Peyer's patch (tissue), 4 donors: ENCODE measurements at regions not wholly inside any gene's neighbourhood (a gene's known extent, or its start where the extent isn't known, plus 50 kb on each side); places are given as distances from the start of the nearest gene placed in this dataset.

Experiments used
- DNase-seq, 3 donors: peaks; one replicate each; pipeline ENCODE4 v3.0.0-alpha.2; 2017 to 2019
- H3K27ac ChIP-seq, 4 donors: fragments of 200-600 bp; sonication (generic); one replicate each; pipeline ENCODE4 v1.5.1; 2016 to 2019
- H3K27me3 ChIP-seq, 2 donors: fragments of 200-600 bp; sonication (generic); one replicate each; pipeline ENCODE4 v1.5.1; 2019
- H3K36me3 ChIP-seq, 3 donors: fragments of 200-600 bp; sonication (generic); one replicate each; pipeline ENCODE4 v1.5.1; 2016 to 2019
- H3K4me1 ChIP-seq, 4 donors: fragments of 200-600 bp; sonication (generic); one replicate each; pipeline ENCODE4 v1.5.1; 2016 to 2019
- H3K4me3 ChIP-seq, 4 donors: fragments of 200-600 bp; sonication (generic); 1 replicate in 3 of 4; 2 replicates in 1 of 4; pipeline ENCODE4 v1.5.1; 2016 to 2019; ENCODE audit warnings: mild to moderate bottlenecking in 1 of 4
- H3K9me3 ChIP-seq, 4 donors: fragments of 200-600 bp; sonication (generic); one replicate each; pipeline ENCODE4 v1.5.1; 2016 to 2019; ENCODE audit warnings: mild to moderate bottlenecking in 1 of 4
- POLR2A ChIP-seq, 2 donors: fragments of 450-650 bp; IDR thresholded peaks; one replicate each; pipeline ENCODE4 v1.5.1; 2017; ENCODE audit warnings: antibody characterized with exemption in 2 of 2, mild to moderate bottlenecking in 2 of 2, moderate library complexity in 2 of 2
- TF ChIP-seq, protein P1 (sequence below), 6 experiments: fragments of 450-650 bp in 4 of 6; fragments of 200-600 bp in 2 of 6; sonication (generic) in 1 of 6; IDR thresholded peaks; one replicate each; pipeline ENCODE4 v1.5.1; 2017 to 2019; ENCODE audit warnings: antibody characterized with exemption in 6 of 6, mild to moderate bottlenecking in 3 of 6, moderate library complexity in 1 of 6

GRCh38 chr5:105392122-105392709 lies 1829.6 kb upstream of the NUDT12 start:
- Histone ChIP-seq H3K4me1 (no peaks in the 10 kb centered on the region), H3K27ac (no peak overlapping the region), H3K9me3 (no peaks in the 10 kb centered on the region), H3K36me3 (no peaks in the 10 kb centered on the region), H3K27me3 (no peaks in the 10 kb centered on the region), H3K4me3 (no peak overlapping the region)
- no peak for DNase-seq
- no peak for TF ChIP-seq POLR2A (IDR thresholded peaks at IDR 0.05)
- TF ChIP-seq, protein P1, sequence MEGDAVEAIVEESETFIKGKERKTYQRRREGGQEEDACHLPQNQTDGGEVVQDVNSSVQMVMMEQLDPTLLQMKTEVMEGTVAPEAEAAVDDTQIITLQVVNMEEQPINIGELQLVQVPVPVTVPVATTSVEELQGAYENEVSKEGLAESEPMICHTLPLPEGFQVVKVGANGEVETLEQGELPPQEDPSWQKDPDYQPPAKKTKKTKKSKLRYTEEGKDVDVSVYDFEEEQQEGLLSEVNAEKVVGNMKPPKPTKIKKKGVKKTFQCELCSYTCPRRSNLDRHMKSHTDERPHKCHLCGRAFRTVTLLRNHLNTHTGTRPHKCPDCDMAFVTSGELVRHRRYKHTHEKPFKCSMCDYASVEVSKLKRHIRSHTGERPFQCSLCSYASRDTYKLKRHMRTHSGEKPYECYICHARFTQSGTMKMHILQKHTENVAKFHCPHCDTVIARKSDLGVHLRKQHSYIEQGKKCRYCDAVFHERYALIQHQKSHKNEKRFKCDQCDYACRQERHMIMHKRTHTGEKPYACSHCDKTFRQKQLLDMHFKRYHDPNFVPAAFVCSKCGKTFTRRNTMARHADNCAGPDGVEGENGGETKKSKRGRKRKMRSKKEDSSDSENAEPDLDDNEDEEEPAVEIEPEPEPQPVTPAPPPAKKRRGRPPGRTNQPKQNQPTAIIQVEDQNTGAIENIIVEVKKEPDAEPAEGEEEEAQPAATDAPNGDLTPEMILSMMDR (IDR thresholded peaks at IDR 0.05), result no peak

DNA sequence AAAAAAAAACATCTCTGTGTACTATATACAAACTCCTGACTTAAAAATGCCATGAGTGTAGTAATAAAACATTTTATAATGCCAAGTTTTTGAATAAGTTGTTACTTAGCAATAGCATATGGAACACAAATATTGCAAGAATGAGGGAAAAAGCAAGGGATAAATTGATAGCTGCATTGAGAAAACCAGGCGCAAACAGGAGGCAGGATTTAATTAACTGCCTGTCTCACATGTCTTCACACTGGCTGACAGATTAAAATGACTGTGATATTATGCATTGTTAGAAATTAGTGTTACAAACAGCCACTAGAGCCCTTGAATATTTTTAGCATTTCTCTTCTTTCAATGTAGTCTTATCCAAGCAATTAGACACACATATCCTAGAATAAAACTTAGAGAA lies 1817.5 kb upstream of the NUDT12 start:
- DNase-seq, result no peak

GRCh38 chr5:105371169-105371568 lies 1808.6 kb upstream of the NUDT12 start:
- Histone ChIP-seq H3K4me3 (no peak overlapping the region), H3K4me1 (no peaks in the 10 kb centered on the region), H3K27ac (no peak overlapping the region), H3K36me3 (no peaks in the 10 kb centered on the region), H3K9me3 (no peaks in the 10 kb centered on the region), H3K27me3 (no peaks in the 10 kb centered on the region)
- no peak for DNase-seq
- no peak for TF ChIP-seq POLR2A (IDR thresholded peaks at IDR 0.05)

More for the DNA sequence above, 1817.5 kb upstream of the NUDT12 start:
- no peaks in the 10 kb centered on the region for H3K36me3 ChIP-seq
- TF ChIP-seq, protein P1 (IDR thresholded peaks at IDR 0.05), result no peak
- no peak for TF ChIP-seq POLR2A (IDR thresholded peaks at IDR 0.05)
- no peak overlapping the region for H3K27ac ChIP-seq
- no peaks in the 10 kb centered on the region for H3K4me1 ChIP-seq
- no peaks in the 10 kb centered on the region for H3K27me3 ChIP-seq
- H3K4me3 ChIP-seq, result no peak overlapping the region
- no peaks in the 10 kb centered on the region for H3K9me3 ChIP-seq

- no peaks in the 10 kb centered on the region for H3K36me3 ChIP-seq
These were observed 1788.0 kb upstream of the NUDT12 start for GRCh38 chr5:105350486-105351140.

GRCh38 chr5:105331558-105331957 lies 1769.0 kb upstream of the NUDT12 start:
- no peaks in the 10 kb centered on the region for H3K4me1 ChIP-seq
- no peaks in the 10 kb centered on the region for H3K9me3 ChIP-seq
- H3K27me3 ChIP-seq, result no peaks in the 10 kb centered on the region
- no peak for DNase-seq
- H3K4me3 ChIP-seq, result no peak overlapping the region
- H3K36me3 ChIP-seq, result no peaks in the 10 kb centered on the region
- no peak overlapping the region for H3K27ac ChIP-seq
- TF ChIP-seq POLR2A (IDR thresholded peaks at IDR 0.05), result no peak
- TF ChIP-seq, protein P1 (IDR thresholded peaks at IDR 0.05), result no peak

More at GRCh38 chr5:105350486-105351140, 1788.0 kb upstream of the NUDT12 start:
- no peak overlapping the region for H3K27ac ChIP-seq
- H3K27me3 ChIP-seq, result no peaks in the 10 kb centered on the region
- TF ChIP-seq POLR2A (IDR thresholded peaks at IDR 0.05), result no peak
- H3K4me1 ChIP-seq, result no peaks in the 10 kb centered on the region
- no peaks in the 10 kb centered on the region for H3K9me3 ChIP-seq
- DNase-seq, result no peak
- no peak overlapping the region for H3K4me3 ChIP-seq

DNA sequence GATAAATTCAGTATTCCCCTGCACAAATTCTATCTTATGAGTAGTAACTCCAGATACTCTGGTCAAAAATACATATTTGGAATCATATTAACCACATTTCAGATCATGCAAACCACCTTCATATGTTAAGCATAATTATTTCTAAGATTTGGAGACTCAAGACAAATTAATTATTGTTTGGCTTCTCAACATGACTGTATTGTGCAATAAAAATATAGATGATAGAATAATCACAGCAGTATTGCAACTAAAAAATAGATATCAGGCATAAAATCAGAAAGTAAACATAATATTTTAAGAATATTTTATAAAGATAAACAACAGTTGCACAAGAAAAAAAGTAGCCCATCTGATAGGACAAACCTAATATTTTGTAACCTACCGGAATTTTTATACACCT lies 1767.6 kb upstream of the NUDT12 start:
- Histone ChIP-seq H3K27me3 (no peaks in the 10 kb centered on the region), H3K4me1 (no peaks in the 10 kb centered on the region), H3K36me3 (no peaks in the 10 kb centered on the region), H3K4me3 (no peak overlapping the region), H3K9me3 (no peaks in the 10 kb centered on the region), H3K27ac (no peak overlapping the region)
- TF ChIP-seq, protein P1 (IDR thresholded peaks at IDR 0.05), result no peak
- no peak for TF ChIP-seq POLR2A (IDR thresholded peaks at IDR 0.05)
- DNase-seq, result no peak
